Activated effector memory CD4-positive, alpha-beta T cell treated with Interleukin-2 at 50 U/mL for 16 hours (primary cell): ENCODE measurements at regions not wholly inside any gene's neighbourhood (a gene's known extent, or its start where the extent isn't known, plus 50 kb on each side); places are given as distances from the start of the nearest gene placed in this dataset.

Experiments used
- DNase-seq: peaks from one replicate; pipeline ENCODE4 v3.0.0-alpha.2; 2020

- DNase-seq = no peak
Measured at GRCh38 chr5:61744690-61745619, 412.9 kb downstream of the ZSWIM6 start.

DNA sequence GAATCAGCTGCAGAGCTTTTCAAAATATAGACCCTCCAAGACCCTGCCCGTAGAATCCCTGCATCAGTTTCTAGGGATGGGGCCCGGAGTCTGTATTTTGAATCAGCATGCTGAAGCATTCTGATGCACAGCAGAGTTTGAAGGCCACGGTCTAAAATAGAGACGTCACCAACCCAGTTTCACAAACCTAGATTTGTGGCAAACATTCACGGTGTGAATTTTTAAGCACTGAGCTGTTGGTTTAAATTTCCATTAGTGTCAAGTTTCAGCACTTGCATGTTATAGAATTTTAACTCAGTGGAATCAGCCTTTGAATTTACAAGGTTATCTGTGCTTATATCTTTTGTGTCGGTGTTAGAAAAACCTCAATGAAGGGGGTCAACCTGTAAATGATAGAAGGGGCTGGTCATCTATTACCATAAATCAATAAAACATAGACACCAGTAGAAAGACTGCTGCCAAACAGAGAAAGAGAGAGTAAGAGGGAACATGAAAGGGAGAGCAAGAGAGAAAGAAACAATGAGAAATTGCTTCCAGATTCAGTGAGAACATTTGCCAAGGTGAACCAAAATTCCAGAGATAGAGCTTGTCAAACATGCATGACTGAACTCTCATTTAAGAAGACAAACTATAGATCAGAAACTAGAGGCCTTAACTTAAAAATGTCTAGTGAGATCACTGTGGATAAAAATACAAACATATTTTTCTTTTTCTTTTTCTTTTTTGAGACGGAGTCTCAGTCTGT, 414.9 kb downstream of the ZSWIM6 start:
- DNase-seq = no peak

DNA sequence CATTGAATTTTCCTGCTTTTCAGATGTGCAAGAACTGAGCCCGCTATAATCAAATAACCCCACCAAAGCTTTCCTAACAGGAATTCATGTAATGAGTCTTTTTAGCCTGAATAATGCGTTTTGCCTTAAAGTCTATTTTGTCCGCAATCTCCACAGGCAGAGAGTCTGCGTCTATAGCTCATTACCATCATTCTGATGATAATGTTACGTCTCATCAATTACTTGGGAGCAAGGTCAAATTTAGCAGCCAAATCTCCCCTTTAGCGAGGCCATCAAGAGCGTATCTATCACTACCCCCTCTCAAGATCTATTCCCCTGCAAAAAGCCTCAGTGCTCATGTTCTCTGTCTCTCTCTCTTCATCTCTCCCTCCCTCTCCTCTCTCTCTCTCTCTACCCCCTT, 416.1 kb downstream of the ZSWIM6 start:
- DNase-seq = no peak

DNA sequence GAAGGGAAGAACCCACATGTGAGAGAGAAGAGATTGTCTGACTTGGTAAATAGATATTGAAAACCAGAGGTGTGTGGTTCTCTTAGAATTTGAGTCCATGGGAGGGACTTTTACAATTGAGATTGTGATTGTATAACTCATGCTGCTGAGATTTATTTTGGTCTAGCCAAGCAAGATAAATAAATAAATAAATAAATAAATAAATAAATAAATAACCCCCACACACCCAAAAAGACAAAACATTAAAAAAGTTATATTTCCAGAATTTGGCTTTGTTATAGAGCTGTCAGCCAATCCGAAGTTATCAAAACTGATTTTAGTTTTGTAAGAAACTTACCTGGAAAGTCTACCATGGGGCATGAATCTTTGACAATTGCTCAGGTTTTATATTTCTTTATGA, 416.6 kb downstream of the ZSWIM6 start:
- no peak for DNase-seq

DNA sequence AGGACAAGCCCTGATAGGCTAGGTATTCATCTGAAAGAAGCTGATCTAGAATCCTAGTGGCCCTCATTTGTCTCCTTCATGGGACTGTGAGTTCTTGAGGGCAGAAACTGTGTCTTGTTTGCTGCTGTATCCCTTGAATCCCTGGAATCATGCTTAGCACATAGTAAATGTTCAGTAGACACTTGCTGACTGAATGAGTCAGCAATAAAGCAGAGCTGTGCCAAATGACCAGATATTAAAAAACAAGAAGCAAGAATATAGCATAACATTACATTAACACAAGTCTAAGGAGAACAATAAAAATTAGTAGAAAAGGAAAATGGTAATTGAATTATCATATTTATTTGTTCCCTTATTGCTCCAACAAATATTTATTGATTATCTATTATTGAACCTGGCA, 420.5 kb downstream of the ZSWIM6 start:
- no peak for DNase-seq

DNA sequence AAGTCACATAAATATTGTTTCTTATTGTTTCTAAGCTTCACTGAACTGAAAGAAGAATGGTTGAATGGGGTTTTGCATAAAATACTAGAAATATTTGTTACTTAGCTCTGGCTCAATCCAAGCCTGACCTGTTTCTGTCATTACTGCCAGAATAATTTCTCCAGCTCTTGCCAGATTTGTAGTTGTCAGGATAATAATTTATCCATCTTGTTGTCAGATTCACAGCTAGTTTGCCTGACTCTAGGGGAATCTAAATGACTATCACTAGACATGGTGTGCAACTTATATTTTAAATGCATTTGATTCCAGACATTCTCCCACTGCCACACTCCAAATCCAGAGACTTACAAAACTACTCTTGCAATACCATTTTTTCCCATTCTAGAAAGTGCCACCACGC, 422.7 kb downstream of the ZSWIM6 start:
- no peak for DNase-seq

GRCh38 chr5:61755726-61756222, 423.7 kb downstream of the ZSWIM6 start:
- no peak for DNase-seq

GRCh38 chr5:61758711-61759110, 426.7 kb downstream of the ZSWIM6 start:
- DNase-seq = no peak

DNA sequence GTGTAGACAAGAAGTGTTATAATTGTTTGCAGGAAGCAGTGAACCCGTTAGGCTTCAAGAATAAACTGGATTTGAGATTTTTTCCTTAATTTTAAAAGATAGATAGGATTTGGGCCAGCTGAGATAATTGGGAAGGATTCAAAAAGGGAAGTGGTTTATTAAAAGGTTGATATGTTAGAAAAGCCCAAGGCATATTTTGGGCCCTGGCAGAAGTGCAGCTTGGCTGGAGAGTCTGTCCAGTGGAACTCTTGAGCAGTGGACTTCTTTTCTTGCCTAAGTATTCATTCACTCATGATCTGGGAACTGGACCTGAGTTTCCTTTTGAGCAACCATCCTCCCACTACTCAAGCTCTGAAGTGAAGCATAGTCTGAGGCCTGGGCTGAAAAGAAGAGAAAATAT, 433.4 kb downstream of the ZSWIM6 start:
- no peak for DNase-seq

GRCh38 chr5:61766141-61766540, 434.1 kb downstream of the ZSWIM6 start:
- DNase-seq = no peak

DNA sequence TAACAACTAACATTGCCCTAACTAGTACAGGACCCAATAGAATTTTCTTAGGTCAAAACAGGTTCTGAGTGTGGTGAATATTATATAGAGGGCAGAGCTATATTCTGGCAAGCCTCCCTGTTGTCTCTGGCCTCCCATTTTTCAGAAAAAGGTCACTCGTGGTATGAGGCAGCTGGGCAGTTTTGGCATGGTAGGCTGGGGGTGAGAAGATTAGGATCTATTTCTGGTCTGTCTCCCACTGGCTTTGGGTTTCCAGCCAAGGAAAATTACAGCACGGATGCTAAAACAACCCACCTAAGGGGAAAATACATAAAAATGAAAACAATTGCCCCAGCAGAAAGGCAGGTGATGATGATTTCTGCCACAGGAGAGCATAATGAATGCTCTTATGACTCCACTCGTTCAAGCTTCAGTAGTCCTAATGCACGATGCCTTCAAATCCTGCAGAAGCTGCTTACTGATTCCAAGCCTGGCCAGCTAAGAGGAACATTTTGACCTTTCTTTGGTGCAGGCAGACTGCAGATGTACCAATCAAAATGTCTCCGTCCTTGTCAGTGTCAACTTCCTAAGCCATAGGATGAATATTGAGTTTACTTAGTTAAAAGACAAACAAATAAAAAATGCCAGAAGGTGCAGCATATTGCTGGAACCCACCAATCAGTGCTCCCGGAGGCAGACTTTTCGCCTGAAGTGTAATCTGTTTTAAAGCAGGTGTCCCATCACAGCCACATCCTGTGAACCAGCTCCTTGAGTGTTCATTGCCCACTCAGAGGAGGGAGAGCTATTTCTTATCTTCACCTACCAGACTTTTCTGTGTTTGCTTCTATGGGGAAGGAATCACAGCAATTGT, 435.4 kb downstream of the ZSWIM6 start:
- DNase-seq = no peak

DNA sequence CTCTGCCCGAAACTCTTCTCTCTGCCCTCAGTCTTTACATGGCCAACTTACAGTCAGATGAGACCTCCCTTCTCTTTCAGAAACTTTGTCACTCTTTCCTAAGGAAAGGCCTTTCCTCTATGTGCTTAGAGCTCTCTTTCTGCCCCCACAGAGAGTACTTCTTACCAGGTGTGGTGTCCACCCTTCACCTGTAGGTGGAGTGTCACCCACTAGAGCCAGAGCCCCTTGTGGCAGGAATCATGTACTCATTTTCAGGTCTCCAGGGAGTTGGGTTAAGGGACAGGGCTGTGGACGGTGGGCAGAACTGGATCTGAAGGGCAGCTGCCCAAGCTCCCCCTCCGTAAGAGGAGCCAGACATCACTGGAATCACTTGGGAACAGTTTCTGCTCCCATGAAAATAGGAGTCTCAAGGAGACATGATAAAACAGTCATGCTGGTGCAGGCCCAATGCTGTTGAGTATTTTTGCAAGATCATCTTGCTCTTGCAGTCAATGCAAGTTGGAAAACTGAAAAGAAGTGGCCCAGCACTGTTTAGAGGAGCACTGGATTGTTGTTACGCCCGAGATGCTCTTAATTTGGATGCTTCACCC, 436.7 kb downstream of the ZSWIM6 start:
- DNase-seq = no peak

DNA sequence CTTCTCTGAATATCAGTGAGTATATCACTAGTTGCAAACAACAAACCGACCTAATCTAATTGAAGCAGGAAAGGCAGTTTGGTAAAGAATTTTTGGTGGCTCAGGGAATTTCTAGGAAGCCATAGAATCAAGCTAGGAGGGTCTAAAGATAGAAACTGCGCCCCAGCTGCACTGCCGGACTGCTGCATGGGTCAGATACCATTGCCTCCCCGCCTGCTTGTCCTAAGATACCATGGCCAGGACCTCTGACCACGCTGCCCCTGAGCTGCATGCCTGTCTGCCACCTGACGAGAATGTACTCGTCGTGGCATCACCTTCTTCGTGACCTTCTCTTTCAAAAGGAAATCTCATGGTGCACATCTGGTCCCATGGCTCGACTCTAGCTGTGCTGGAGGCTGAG, 439.0 kb downstream of the ZSWIM6 start:
- no peak for DNase-seq

GRCh38 chr5:61771808-61772207, 439.8 kb downstream of the ZSWIM6 start:
- no peak for DNase-seq

DNA sequence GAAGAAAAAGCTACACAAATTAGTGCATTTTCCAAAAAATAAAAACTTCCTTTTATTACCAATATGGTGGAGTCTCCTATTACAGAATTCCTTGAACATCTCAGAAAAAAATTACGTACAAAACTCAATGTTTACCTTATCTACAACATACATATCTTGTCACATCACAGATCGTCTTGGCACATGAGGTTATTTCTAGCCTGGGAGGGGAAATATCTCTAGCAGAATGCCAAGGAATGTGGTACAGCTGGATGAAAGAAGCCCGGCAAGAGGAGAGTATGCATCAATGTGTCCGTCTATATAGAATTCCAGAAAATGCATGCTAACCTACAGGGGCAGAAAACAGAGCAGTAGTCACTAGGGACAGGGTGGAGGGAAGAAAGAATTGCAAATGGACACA, 443.8 kb downstream of the ZSWIM6 start:
- no peak for DNase-seq

DNA sequence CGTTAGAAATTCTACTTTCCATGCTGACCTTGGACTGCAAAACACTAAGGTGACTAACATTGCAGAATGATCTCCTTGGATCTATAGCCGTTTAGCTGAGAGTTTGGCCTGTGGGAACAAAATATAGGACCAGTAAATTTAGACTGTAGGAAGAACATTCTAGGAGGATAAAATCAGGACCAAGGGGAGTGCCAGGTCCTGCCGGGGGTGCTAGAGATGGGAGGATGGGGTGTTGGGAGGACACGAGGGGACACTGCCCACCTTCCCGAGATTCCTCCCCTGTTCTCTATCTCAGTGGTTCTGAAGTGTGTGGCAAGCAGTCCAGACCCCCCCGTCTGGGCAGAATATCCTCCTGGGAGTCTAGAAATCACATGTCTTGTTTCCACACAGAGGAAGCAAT, 445.2 kb downstream of the ZSWIM6 start:
- DNase-seq = no peak

- DNase-seq = no peak
Measured at GRCh38 chr5:61779743-61780142, 447.7 kb downstream of the ZSWIM6 start.

- DNase-seq = no peak
Measured at GRCh38 chr5:61783481-61783880, 451.4 kb downstream of the ZSWIM6 start.

- DNase-seq = no peak
Measured at GRCh38 chr5:61784341-61784740, 452.3 kb downstream of the ZSWIM6 start.

DNA sequence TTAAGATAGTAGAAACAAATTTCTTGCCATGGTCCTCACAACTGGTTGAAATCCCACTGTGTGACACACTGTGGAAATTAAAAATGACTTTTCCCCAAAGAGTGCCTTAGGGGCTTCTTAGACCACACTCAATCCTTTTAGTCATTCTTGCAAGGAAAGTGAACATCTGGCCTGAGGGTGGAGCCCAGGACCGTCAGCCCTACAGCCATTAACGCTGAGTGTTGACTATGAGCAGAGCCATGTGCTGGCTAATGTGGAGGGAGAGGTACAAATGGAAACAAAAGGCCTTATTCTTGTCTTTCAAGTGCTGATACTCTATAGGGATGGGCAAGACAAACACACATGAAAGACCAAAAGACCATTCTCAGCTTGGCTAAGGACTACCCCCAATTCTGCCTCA, 456.5 kb downstream of the ZSWIM6 start:
- no peak for DNase-seq

GRCh38 chr5:61790007-61790406, 457.9 kb downstream of the ZSWIM6 start:
- no peak for DNase-seq

- DNase-seq = no peak
Measured at GRCh38 chr5:61790678-61791077, 458.6 kb downstream of the ZSWIM6 start.

GRCh38 chr5:61796773-61797172, 464.7 kb downstream of the ZSWIM6 start:
- DNase-seq = no peak
